Activated CD4-positive, alpha-beta T cell treated with anti-CD3 and anti-CD28 coated beads, Interleukin-2, amount 10 ng/mL, durations not matched to agents 7 days and 5 days (primary cell): ENCODE measurements at regions not wholly inside any gene's neighbourhood (a gene's known extent, or its start where the extent isn't known, plus 50 kb on each side); places are given as distances from the start of the nearest gene placed in this dataset.
"Not testable (repeated sequence)": the region's sequence is repeated elsewhere in the genome, so short reads cannot be mapped to it uniquely, and the experiment has no call there.

Experiments used
- CTCF ChIA-PET: fragments of 350-600 bp; sonication (Branson Sonifier 250); formaldehyde crosslinking; loops from one replicate; lab custom pipeline; 2021; ENCODE audit warnings: antibody characterized with exemption; lab: Charles Lee
- POLR2A ChIA-PET: fragments of 350-600 bp; sonication (Branson Sonifier 250); formaldehyde crosslinking; loops from one replicate; lab custom pipeline; 2021; ENCODE audit warnings: antibody characterized with exemption; lab: Charles Lee
- DNase-seq: peaks from one replicate; pipeline ENCODE4 v3.0.0-alpha.2; 2020
- H3K27ac Mint-ChIP-seq: one replicate; pipeline ENCODE4 v1.8.0; 2021; ENCODE audit warnings: mild to moderate bottlenecking, moderate library complexity, mixed read lengths
- H3K27me3 Mint-ChIP-seq: one replicate; pipeline ENCODE4 v1.8.0; 2021; ENCODE audit warnings: mixed read lengths
- H3K36me3 Mint-ChIP-seq: one replicate; pipeline ENCODE4 v1.8.0; 2021; ENCODE audit warnings: low read depth, mixed read lengths
- H3K4me1 Mint-ChIP-seq: one replicate; pipeline ENCODE4 v1.8.0; 2021; ENCODE audit warnings: mixed read lengths
- H3K4me3 Mint-ChIP-seq: one replicate; pipeline ENCODE4 v1.8.0; 2021; ENCODE audit warnings: mild to moderate bottlenecking, moderate library complexity, mixed read lengths
- H3K9me3 Mint-ChIP-seq: one replicate; pipeline ENCODE4 v1.8.0; 2021; ENCODE audit warnings: mixed read lengths

- no peaks in the 10 kb centered on the region for H3K36me3 Mint-ChIP-seq
- H3K27ac Mint-ChIP-seq = no peak overlapping the region
- no peaks in the 10 kb centered on the region for H3K4me1 Mint-ChIP-seq
- no peak overlapping the region for H3K4me3 Mint-ChIP-seq
- H3K27me3 Mint-ChIP-seq = no peaks in the 10 kb centered on the region
- ChIA-PET POLR2A (no interaction called here), CTCF (no interaction called here)
- no peak for DNase-seq
- no peaks in the 10 kb centered on the region for H3K9me3 Mint-ChIP-seq
These were observed 619.9 kb downstream of the KIF4B start for GRCh38 chr5:155633338-155633957.

- ChIA-PET CTCF (no interaction called here), POLR2A (no interaction called here)
- Mint-ChIP-seq H3K9me3 (no peaks in the 10 kb centered on the region), H3K4me1 (no peaks in the 10 kb centered on the region), H3K4me3 (no peak overlapping the region), H3K27me3 (no peaks in the 10 kb centered on the region), H3K36me3 (no peaks in the 10 kb centered on the region), H3K27ac (no peak overlapping the region)
- DNase-seq = no peak
These were observed 636.1 kb downstream of the KIF4B start for GRCh38 chr5:155649666-155650065.

- no peak overlapping the region for H3K4me3 Mint-ChIP-seq
- ChIA-PET CTCF (interaction anchor here (1.2 to 1.3 kb wide), 2 partner anchors 11 to 12 kb away, joined by 3 to 4 read pairs; no protein-coding TSS in a partner anchor), POLR2A (no interaction called here)
These were observed 642.0 kb downstream of the KIF4B start for GRCh38 chr5:155655569-155655968.

GRCh38 chr5:155661859-155662258 is 648.3 kb downstream of the KIF4B start:
- ChIA-PET POLR2A (no interaction called here), CTCF (no interaction called here)
- Mint-ChIP-seq H3K4me1 (no peaks in the 10 kb centered on the region), H3K36me3 (no peaks in the 10 kb centered on the region), H3K9me3 (peaks cover under 1% of the 10 kb centered on the region), H3K4me3 (no peak overlapping the region), H3K27me3 (no peaks in the 10 kb centered on the region), H3K27ac (no peak overlapping the region)
- DNase-seq = no peak

More at GRCh38 chr5:155655569-155655968, 642.0 kb downstream of the KIF4B start:
- Mint-ChIP-seq H3K27ac (no peak overlapping the region), H3K36me3 (no peaks in the 10 kb centered on the region), H3K4me1 (no peaks in the 10 kb centered on the region), H3K27me3 (no peaks in the 10 kb centered on the region), H3K9me3 (peaks cover 4% of the 10 kb centered on the region)
- DNase-seq = no peak

GRCh38 chr5:155665361-155665760 is 651.8 kb downstream of the KIF4B start:
- Mint-ChIP-seq H3K4me3 (no peak overlapping the region), H3K4me1 (no peaks in the 10 kb centered on the region), H3K9me3 (no peaks in the 10 kb centered on the region), H3K36me3 (no peaks in the 10 kb centered on the region), H3K27me3 (no peaks in the 10 kb centered on the region), H3K27ac (no peak overlapping the region)
- DNase-seq = no peak
- ChIA-PET CTCF (interaction anchor here (1.4 kb wide), 1 partner anchor 9 kb away, joined by 3 read pairs; no protein-coding TSS in a partner anchor), POLR2A (no interaction called here)

- H3K9me3 Mint-ChIP-seq, DNase-seq, H3K27me3 Mint-ChIP-seq, H3K36me3 Mint-ChIP-seq, H3K27ac Mint-ChIP-seq, POLR2A ChIA-PET, H3K4me1 Mint-ChIP-seq, H3K4me3 Mint-ChIP-seq: not testable (repeated sequence)
- CTCF ChIA-PET = interaction anchor here (0.6 kb wide), 1 partner anchor 25 kb away, joined by 6 read pairs; no protein-coding TSS in a partner anchor
These were observed 655.0 kb upstream of the SGCD start for GRCh38 chr5:155672001-155672400.

GRCh38 chr5:155676967-155677366 is 650.0 kb upstream of the SGCD start:
- POLR2A ChIA-PET = no interaction called here
- CTCF ChIA-PET = no interaction called here
- H3K4me3 Mint-ChIP-seq = no peak overlapping the region

GRCh38 chr5:155678371-155678770 is 648.6 kb upstream of the SGCD start:
- Mint-ChIP-seq H3K9me3 (no peaks in the 10 kb centered on the region), H3K27me3 (no peaks in the 10 kb centered on the region), H3K4me3 (no peak overlapping the region)

More at GRCh38 chr5:155676967-155677366, 650.0 kb upstream of the SGCD start:
- Mint-ChIP-seq H3K27ac (no peak overlapping the region), H3K9me3 (no peaks in the 10 kb centered on the region), H3K36me3 (no peaks in the 10 kb centered on the region), H3K4me1 (no peaks in the 10 kb centered on the region), H3K27me3 (no peaks in the 10 kb centered on the region)
- no peak for DNase-seq

GRCh38 chr5:155679530-155679929 is 647.4 kb upstream of the SGCD start:
- H3K36me3 Mint-ChIP-seq = no peaks in the 10 kb centered on the region
- POLR2A ChIA-PET = no interaction called here
- H3K9me3 Mint-ChIP-seq = no peaks in the 10 kb centered on the region
- no peak overlapping the region for H3K27ac Mint-ChIP-seq
- no peaks in the 10 kb centered on the region for H3K27me3 Mint-ChIP-seq
- no peak for DNase-seq
- H3K4me1 Mint-ChIP-seq = no peaks in the 10 kb centered on the region
- H3K4me3 Mint-ChIP-seq = no peak overlapping the region
- CTCF ChIA-PET = no interaction called here

More at GRCh38 chr5:155678371-155678770, 648.6 kb upstream of the SGCD start:
- DNase-seq = no peak
- POLR2A ChIA-PET = no interaction called here
- H3K4me1 Mint-ChIP-seq = no peaks in the 10 kb centered on the region
- H3K27ac Mint-ChIP-seq = no peak overlapping the region
- CTCF ChIA-PET = no interaction called here
- no peaks in the 10 kb centered on the region for H3K36me3 Mint-ChIP-seq

GRCh38 chr5:155684417-155684816 is 642.5 kb upstream of the SGCD start:
- H3K36me3 Mint-ChIP-seq = no peaks in the 10 kb centered on the region
- ChIA-PET CTCF (interaction anchor here (0.6 kb wide), 1 partner anchor 228 kb away, joined by 3 read pairs; no protein-coding TSS in a partner anchor), POLR2A (no interaction called here)
- no peak for DNase-seq
- no peaks in the 10 kb centered on the region for H3K9me3 Mint-ChIP-seq
- H3K4me3 Mint-ChIP-seq = no peak overlapping the region
- H3K4me1 Mint-ChIP-seq = no peaks in the 10 kb centered on the region
- no peaks in the 10 kb centered on the region for H3K27me3 Mint-ChIP-seq
- no peak overlapping the region for H3K27ac Mint-ChIP-seq

GRCh38 chr5:155686131-155686530 is 640.8 kb upstream of the SGCD start:
- Mint-ChIP-seq H3K4me1 (no peaks in the 10 kb centered on the region), H3K9me3 (no peaks in the 10 kb centered on the region), H3K4me3 (no peak overlapping the region), H3K27me3 (no peaks in the 10 kb centered on the region), H3K27ac (no peak overlapping the region), H3K36me3 (no peaks in the 10 kb centered on the region)
- CTCF ChIA-PET = no interaction called here
- DNase-seq = no peak
- POLR2A ChIA-PET = no interaction called here

- Mint-ChIP-seq H3K4me1 (no peaks in the 10 kb centered on the region), H3K36me3 (no peaks in the 10 kb centered on the region), H3K9me3 (no peaks in the 10 kb centered on the region), H3K27me3 (no peaks in the 10 kb centered on the region), H3K4me3 (no peak overlapping the region), H3K27ac (no peak overlapping the region)
- ChIA-PET POLR2A (no interaction called here), CTCF (no interaction called here)
- no peak for DNase-seq
These were observed 637.6 kb upstream of the SGCD start for GRCh38 chr5:155689406-155689805.

GRCh38 chr5:155696362-155696761 is 630.6 kb upstream of the SGCD start:
- no peaks in the 10 kb centered on the region for H3K4me1 Mint-ChIP-seq
- no peaks in the 10 kb centered on the region for H3K9me3 Mint-ChIP-seq
- DNase-seq = no peak
- H3K36me3 Mint-ChIP-seq = no peaks in the 10 kb centered on the region
- H3K27ac Mint-ChIP-seq = no peak overlapping the region
- ChIA-PET CTCF (interaction anchor here (0.7 to 1.8 kb wide), 2 partner anchors 8 to 25 kb away, joined by 4 to 6 read pairs; no protein-coding TSS in a partner anchor), POLR2A (no interaction called here)
- no peaks in the 10 kb centered on the region for H3K27me3 Mint-ChIP-seq
- H3K4me3 Mint-ChIP-seq = no peak overlapping the region

GRCh38 chr5:155697236-155697635 is 629.7 kb upstream of the SGCD start:
- no peaks in the 10 kb centered on the region for H3K9me3 Mint-ChIP-seq
- no peak overlapping the region for H3K4me3 Mint-ChIP-seq
- no peak for DNase-seq
- POLR2A ChIA-PET = no interaction called here
- no peaks in the 10 kb centered on the region for H3K36me3 Mint-ChIP-seq
- CTCF ChIA-PET = no interaction called here
- H3K27ac Mint-ChIP-seq = no peak overlapping the region
- H3K4me1 Mint-ChIP-seq = no peaks in the 10 kb centered on the region
- H3K27me3 Mint-ChIP-seq = no peaks in the 10 kb centered on the region
